HG02588 (cell line): ENCODE measurements at regions not wholly inside any gene's neighbourhood (a gene's known extent, or its start where the extent isn't known, plus 50 kb on each side); places are given as distances from the start of the nearest gene placed in this dataset.
"Not testable (repeated sequence)": the region's sequence is repeated elsewhere in the genome, so short reads cannot be mapped to it uniquely, and the experiment has no call there.

Experiments used
- ATAC-seq: cut with Tn5 transposase; IDR thresholded peaks from one replicate; pipeline ENCODE4 v1.9.1; 2021; ENCODE audit warnings: mild to moderate bottlenecking, moderate library complexity; ENCODE audit not compliant: unreplicated experiment

DNA sequence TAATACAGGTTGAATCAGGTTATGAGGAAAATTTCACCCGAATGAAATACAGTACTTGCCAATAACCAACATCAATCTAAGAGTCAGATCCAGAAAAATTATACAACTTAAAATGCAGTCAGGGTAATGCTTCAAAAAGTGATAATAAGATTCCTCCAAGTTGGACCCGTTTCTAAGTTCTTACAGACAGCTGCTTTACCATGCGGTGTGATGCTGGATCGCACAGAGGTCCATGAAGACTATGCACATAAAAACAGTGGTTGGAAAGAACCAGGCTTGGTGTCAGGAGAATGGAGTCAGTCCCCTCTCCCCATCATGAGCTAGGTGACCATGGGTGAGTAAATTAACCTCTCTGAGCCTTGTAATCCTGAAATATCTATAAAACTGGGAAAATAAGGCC lies 261.3 kb downstream of the QDPR start:
- ATAC-seq, result no peak

- ATAC-seq, result no peak
These were observed 265.2 kb downstream of the QDPR start for GRCh38 chr4:17246656-17247055.

DNA sequence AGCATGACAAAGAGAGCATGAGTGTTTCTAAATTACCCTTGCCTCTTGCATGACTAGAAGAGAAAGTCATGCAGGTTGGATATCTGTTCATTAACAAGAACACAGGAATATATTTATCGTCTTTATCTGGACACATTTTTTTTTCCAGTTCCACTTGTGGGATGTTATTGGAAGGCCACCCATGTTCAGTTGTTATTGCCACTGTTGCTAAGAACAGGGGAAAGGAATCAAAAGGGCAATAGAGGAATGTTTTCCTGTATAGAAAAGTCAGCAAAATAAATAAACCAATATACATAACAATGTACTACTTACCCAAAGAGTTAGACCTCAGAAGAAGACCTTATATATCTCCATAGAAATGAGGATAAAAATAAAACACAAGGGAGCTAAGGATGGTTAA lies 270.1 kb downstream of the QDPR start:
- ATAC-seq, result no peak

DNA sequence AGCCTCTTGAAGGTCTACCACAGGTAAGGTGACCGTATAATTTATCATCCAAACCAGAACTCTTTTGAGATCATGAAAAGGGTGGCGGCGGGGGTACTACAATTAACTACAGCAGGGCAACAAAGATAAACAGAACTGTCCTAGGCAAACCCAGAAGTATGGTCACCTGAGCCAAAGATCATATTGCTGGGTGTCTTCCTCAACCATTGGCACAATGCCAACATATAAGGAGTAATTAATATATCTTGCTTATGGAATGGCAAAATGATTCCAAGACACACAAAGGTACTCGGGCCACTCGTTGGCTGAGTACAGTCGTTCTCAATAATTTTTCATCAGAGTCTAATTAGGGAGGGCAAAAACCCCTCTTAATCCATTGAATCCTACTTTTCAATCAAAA lies 273.3 kb downstream of the QDPR start:
- no peak for ATAC-seq

GRCh38 chr4:17236686-17237085 lies 275.2 kb downstream of the QDPR start:
- no peak for ATAC-seq

- ATAC-seq, result no peak
These were observed 277.2 kb downstream of the QDPR start for GRCh38 chr4:17234678-17235077.

GRCh38 chr4:17232566-17233253 lies 279.2 kb downstream of the QDPR start:
- no peak for ATAC-seq

- ATAC-seq, result not testable (repeated sequence)
These were observed 279.9 kb downstream of the QDPR start for GRCh38 chr4:17231880-17232475.

- ATAC-seq, result no peak
These were observed 281.2 kb downstream of the QDPR start for GRCh38 chr4:17230727-17231126.

- no peak for ATAC-seq
These were observed 291.1 kb downstream of the QDPR start for GRCh38 chr4:17220816-17221215.

DNA sequence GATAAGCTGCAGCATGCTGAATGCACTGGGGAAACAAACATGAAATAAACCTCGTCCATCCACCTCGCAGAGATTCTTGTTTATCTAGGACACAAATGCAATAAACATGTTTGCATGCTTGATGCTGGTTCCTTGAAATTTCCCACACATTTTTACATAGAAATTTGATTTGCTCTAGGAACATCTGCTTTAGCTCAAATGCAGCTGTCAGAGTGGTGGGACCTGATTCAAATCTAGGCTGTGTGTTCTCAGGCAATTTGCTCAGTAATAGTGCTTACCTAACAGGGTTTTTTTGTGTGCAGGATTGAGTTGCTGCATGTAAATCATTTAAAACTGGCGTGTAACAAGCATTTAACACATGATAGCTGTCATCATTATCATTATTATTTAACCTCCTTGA lies 293.1 kb downstream of the QDPR start:
- no peak for ATAC-seq

DNA sequence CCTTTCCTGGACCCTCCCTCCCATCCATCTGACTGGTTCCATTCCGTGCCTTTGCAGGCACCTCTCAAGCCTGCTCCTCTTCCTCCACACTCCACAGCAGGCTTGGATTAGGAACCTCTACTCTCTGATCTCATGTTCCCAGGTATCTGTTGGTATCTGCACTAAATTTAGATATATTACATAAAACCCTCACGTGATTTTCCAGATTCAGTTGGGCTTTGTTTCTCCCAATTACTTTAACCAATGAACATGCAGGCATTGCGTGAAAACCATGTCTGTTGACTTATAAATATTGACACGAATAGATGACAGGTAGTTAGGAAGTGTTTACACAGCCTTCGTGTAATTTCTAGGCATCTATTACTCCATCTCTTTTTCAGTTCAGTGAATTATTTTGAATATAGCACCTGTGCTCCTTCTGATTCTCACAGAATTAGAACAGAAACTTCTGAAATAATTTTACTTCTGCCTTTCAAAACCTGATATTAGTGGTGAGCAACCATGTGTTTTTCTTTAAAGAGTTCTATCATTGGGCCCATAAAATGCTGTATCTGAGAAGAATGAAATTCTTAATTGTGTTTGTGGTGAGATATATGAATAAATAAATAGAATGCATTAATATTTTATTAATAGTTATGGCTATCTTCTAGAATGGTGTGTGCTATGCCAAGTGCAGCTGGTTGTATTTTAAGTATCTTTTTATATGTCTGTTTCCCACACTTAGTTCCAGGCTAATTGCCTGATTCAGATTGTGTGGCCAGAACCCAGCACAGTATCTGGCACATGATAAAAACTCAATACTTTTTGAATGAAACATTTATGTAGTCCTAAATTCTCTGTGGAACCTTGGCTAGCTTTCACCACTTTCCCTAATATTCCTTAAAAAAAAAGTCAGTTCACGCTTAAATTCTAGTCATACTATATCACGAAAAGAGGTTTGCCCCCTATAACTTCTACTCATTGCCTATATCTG lies 304.8 kb downstream of the QDPR start:
- ATAC-seq, result no peak

DNA sequence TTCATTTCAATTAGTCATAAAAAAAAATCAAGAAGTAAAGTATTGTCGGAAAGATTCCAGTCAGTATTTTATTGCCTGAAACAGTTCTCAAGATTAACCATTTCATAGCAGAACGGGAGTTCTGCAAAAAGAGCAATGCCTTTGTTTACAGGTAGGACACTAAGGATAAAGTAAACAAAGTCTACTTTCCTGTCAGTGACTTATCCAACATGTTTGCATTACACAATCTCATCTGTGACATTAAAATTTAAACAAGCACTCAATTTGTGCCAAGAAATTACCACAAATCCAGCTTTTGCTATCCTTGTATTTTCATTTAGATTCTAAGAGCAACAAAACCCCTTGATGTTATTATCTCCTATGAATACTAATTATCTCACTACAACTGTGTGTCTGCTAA lies 306.5 kb upstream of the LDB2 start:
- ATAC-seq, result no peak

DNA sequence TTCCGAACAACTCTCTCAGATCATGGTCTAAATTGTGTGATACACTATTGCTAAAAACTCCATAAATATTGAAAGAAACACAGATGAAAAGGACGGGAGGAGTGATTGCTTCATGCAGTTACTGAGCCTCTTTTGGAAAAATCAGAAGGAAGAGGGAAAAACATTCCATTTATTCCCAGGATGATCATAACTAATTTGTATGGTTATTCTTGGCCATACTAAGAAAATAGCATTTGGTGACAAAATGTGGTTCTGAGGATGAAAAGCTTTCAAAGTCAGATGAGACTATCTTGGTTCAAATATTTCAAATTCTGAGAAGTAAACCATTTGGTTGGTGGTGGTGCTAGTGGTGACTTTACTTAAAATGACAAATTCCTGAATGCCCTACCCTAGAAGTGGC lies 305.4 kb upstream of the LDB2 start:
- ATAC-seq, result no peak

GRCh38 chr4:17197070-17197469 lies 298.6 kb upstream of the LDB2 start:
- no peak for ATAC-seq

GRCh38 chr4:17195461-17196275 lies 297.2 kb upstream of the LDB2 start:
- no peak for ATAC-seq

DNA sequence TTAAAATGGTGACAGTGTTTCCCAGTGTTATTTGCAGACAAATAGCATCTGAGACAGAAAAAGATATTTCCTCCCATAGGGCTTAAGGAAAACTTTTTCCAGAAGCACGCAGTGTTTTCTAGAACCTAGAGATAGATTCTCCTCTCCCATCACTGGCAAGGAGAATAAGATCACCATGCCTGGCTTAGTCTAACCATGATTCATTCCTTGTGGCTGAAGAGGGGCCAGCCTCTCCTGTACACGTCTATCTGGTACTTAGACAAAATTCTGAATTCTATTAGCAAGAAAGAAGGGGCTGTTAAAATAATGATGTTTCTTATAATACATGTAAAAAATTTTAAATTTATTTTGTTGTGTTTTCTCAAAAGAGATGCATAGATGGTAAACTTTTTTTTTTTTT lies 296.1 kb upstream of the LDB2 start:
- ATAC-seq, result no peak

GRCh38 chr4:17189759-17190158 lies 291.3 kb upstream of the LDB2 start:
- ATAC-seq, result no peak

DNA sequence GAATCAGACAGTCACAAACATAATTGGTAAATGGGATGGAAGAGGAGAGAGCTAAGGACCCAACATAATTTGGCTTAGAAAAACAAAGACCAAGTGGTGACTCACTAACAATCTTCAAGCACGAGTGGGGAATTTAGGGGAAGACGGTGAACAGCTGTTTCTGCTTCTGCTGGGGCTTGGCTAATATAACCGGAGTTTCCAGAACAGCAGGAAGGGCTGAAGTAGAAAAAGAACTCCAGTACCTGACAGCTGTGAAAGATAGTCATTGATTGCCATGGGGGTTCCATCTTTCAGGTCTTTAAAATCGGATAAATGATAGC lies 290.9 kb upstream of the LDB2 start:
- ATAC-seq, result no peak

GRCh38 chr4:17188547-17189400 lies 290.3 kb upstream of the LDB2 start:
- no peak for ATAC-seq
